ENCODE measurements at regions not wholly inside any gene's neighbourhood (a gene's known extent, or its start where the extent isn't known, plus 50 kb on each side); places are given as distances from the start of the nearest gene placed in this dataset.
"Not testable (repeated sequence)": the region's sequence is repeated elsewhere in the genome, so short reads cannot be mapped to it uniquely, and the experiment has no call there.

- no peak for DNase-seq
Measured at GRCh38 chr10:58066126-58066525, 201.6 kb downstream of the IPMK start.

GRCh38 chr10:58065529-58065815 lies 202.2 kb downstream of the IPMK start:
- DNase-seq = no peak

GRCh38 chr10:58064714-58065528 lies 202.8 kb downstream of the IPMK start:
- DNase-seq = peak; percentile 38

GRCh38 chr10:58063861-58064480 lies 203.7 kb downstream of the IPMK start:
- no peak for DNase-seq

- not testable (repeated sequence) for DNase-seq
Measured at GRCh38 chr10:58058683-58059082, 209.0 kb downstream of the IPMK start.

- DNase-seq = no peak
Measured at GRCh38 chr10:58054881-58055280, 212.8 kb downstream of the IPMK start.

GRCh38 chr10:58052772-58053171 lies 214.9 kb downstream of the IPMK start:
- no peak for DNase-seq

- no peak for DNase-seq
Measured at GRCh38 chr10:58050575-58050974, 217.1 kb downstream of the IPMK start.

GRCh38 chr10:58048936-58049335 lies 218.8 kb downstream of the IPMK start:
- DNase-seq = no peak

GRCh38 chr10:58044072-58044471 lies 223.6 kb downstream of the IPMK start:
- DNase-seq = no peak

GRCh38 chr10:58041901-58042300 lies 225.8 kb downstream of the IPMK start:
- DNase-seq = no peak

- no peak for DNase-seq
Measured at GRCh38 chr10:58030208-58030607, 237.5 kb downstream of the IPMK start.

- DNase-seq = no peak
Measured at GRCh38 chr10:58028597-58029366, 238.9 kb downstream of the IPMK start.

GRCh38 chr10:58027426-58027825 lies 240.3 kb downstream of the IPMK start:
- peak; percentile 32 for DNase-seq

- peak; percentile 6 for DNase-seq
Measured at GRCh38 chr10:58026036-58026435, 241.7 kb downstream of the IPMK start.

- no peak for DNase-seq
Measured at GRCh38 chr10:58023341-58024073, 244.2 kb downstream of the IPMK start.

GRCh38 chr10:58019863-58020537 lies 247.7 kb downstream of the IPMK start:
- DNase-seq = no peak

- no peak for DNase-seq
Measured at GRCh38 chr10:58017719-58018367, 249.9 kb downstream of the IPMK start.

- DNase-seq = no peak
Measured at GRCh38 chr10:58016614-58017013, 251.1 kb downstream of the IPMK start.

- DNase-seq = no peak
Measured at GRCh38 chr10:58014436-58014835, 253.3 kb downstream of the IPMK start.

GRCh38 chr10:58013406-58013805 lies 254.3 kb downstream of the IPMK start:
- DNase-seq = no peak

GRCh38 chr10:58010073-58010702 lies 257.5 kb downstream of the IPMK start:
- no peak for DNase-seq
